ENCODE measurements at regions not wholly inside any gene's neighbourhood (a gene's known extent, or its start where the extent isn't known, plus 50 kb on each side); places are given as distances from the start of the nearest gene placed in this dataset.

DNA sequence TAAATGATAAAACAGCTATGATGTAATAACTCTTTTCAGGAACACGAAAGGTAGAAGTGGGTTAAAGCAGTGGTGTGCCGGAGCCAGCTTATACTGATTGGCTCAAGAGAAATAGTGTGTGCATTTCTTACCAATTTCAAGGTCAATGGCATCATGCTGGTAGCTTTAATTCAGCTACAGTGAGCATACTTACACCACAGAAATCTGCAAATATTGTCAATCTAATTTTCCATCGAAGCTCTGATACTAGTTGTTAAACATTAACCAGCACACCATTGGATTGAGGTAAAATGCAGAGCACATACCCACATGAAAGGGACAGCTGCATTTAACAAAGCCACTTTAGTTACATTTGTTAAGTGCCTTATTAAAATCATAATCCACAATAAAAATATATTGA, 225.7 kb downstream of the KCNC2 start:
- TF ChIP-seq EZH2 (IDR thresholded peaks at IDR 0.05; ENCODE audit: low read length, unreplicated experiment) (no peak), EZH2phosphoT487 (IDR thresholded peaks at IDR 0.05; ENCODE audit: borderline replicate concordance, low read length) (no peak)
- TF ChIP-seq, protein P1, sequence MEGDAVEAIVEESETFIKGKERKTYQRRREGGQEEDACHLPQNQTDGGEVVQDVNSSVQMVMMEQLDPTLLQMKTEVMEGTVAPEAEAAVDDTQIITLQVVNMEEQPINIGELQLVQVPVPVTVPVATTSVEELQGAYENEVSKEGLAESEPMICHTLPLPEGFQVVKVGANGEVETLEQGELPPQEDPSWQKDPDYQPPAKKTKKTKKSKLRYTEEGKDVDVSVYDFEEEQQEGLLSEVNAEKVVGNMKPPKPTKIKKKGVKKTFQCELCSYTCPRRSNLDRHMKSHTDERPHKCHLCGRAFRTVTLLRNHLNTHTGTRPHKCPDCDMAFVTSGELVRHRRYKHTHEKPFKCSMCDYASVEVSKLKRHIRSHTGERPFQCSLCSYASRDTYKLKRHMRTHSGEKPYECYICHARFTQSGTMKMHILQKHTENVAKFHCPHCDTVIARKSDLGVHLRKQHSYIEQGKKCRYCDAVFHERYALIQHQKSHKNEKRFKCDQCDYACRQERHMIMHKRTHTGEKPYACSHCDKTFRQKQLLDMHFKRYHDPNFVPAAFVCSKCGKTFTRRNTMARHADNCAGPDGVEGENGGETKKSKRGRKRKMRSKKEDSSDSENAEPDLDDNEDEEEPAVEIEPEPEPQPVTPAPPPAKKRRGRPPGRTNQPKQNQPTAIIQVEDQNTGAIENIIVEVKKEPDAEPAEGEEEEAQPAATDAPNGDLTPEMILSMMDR (conservative IDR thresholded peaks at IDR 0.05; ENCODE audit: low read depth, low read length): no peak

All from PC-3 (cell line).